ENCODE measurements at regions not wholly inside any gene's neighbourhood (a gene's known extent, or its start where the extent isn't known, plus 50 kb on each side); places are given as distances from the start of the nearest gene placed in this dataset.

- DNase-seq (ENCODE audit: low read depth, low spot score), result no peak
- in situ Hi-C loops (cut with HindIII; ENCODE audit: low pct_unique_long_range_greater_than_20kb, low sequenced_read_pairs), result no loop called here
Observed at GRCh38 chr13:83327091-83327490, 555.2 kb downstream of the SLITRK1 start.

DNA sequence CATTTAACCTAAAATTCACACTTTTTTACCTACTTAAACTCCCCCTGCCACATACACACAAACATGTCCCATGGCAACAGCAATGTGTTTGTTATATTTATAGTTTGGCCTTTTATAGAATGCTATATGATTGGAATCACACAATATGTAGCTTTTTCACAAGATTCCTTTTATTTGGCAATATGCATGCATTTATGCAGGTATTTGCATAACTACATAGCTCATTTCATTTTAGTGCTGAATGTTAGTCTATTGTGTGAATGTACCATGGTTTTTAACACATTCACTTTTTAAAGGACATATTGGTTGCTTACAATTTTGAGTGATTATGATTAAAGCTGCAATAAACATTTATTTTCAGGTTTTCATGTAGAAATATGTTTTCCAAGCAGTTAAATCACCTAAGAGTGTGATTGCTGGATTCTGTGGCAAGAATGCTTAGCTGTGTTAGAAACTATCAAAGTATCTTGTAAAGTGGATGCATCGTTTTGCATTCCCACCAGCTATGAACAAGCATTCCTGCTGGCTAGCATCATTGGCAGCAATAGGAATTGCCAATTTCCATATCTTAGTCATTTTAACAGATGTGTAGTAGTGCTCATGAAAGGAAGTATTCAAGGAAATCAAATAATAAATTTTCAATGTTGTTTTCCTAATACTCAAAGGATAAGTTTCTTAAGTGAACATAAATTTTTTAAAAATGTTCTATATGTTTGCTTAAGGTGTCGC, 557.0 kb downstream of the SLITRK1 start:
- no peak for DNase-seq (ENCODE audit: low read depth, low spot score)
- in situ Hi-C loops (cut with HindIII; ENCODE audit: low pct_unique_long_range_greater_than_20kb, low sequenced_read_pairs), result no loop called here

DNA sequence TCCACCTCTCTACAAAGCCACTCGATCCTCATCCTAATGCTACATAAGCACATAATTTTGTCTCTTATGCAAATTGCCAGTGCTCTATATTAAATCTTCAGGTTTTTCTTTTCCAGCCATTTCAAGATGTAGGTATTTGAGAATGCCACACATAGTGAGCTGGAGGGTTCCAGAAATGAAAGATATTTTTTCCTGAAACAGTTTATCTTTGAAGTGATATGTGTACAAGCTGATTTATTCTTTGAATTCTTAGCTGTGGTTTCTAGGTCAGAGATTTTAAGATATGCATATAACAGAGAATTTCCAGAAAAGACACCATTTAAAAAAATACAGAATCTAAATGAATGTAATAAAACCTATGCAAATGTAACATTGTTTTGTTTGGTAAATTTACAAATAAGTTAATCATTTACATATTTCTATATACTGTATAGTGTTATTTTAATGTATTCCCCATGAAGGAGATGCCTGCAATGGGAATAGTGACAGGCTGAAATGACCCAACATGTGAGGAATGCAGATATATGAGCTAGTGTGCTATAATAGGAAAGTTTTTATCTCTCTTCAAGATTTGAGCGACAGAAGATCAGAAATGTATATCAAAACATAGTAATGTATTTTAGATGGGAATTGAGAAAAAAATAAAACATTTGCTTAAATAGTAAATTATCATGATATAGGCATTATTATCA, 570.2 kb downstream of the SLITRK1 start:
- DNase-seq (ENCODE audit: low read depth, low spot score), result no peak
- in situ Hi-C loops (cut with HindIII; ENCODE audit: low pct_unique_long_range_greater_than_20kb, low sequenced_read_pairs), result no loop called here

DNA sequence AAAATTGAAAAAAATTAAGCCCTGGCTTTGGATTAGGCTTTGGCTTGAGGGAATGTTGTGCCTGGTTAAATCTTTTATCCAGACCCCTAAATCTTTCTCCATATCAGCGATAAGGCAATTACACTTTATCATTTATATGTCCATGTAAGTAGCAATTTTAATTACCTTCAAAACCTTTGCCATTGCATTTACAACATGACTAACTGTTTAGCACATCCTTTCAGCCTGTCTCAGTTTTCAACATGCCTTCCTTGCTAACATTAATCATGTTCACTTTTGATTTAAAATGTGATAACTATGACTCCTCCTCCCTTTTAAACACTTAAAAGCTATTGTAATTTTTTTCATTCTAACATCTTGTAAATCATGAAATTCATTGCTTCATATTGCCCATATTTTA, 583.7 kb downstream of the SLITRK1 start:
- no peak for DNase-seq (ENCODE audit: low read depth, low spot score)
- in situ Hi-C loops (cut with HindIII; ENCODE audit: low pct_unique_long_range_greater_than_20kb, low sequenced_read_pairs), result no loop called here

DNA sequence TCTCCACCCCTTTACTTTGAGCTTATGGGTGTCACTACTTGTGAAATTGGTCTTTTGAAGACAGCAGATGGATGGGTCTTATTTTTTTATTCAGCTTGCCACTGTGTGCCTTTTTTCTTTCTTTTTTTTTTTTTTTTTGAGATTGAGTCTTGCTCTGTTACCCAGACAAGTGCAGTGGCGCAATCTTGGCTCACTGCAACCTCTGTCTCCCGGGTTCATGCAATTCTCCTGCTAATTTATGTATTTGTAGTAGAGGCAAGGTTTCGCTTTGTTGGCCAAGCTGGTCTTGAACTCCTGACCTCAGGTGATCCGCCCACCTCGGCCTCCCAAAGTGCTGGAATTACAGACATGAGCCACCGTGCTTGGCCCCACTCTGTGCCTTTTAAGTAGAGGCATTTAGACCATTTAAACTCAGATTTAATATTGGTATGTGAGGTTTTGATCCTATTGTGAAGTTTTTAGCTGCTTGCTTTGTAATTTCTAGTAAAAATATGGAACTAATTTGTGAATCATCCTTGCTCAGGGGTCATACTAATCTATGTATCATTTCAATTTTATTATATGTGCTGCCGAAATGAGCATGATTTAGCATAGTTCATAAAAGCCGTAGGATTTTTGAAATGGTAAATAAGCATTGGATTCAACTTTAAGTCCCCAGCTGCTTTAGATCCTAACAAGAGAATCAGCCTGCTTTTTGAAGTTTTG, 584.5 kb downstream of the SLITRK1 start:
- in situ Hi-C loops (cut with HindIII; ENCODE audit: low pct_unique_long_range_greater_than_20kb, low sequenced_read_pairs), result no loop called here
- DNase-seq (ENCODE audit: low read depth, low spot score), result no peak

GRCh38 chr13:83295686-83296085, 586.6 kb downstream of the SLITRK1 start:
- DNase-seq (ENCODE audit: low read depth, low spot score), result no peak
- in situ Hi-C loops (cut with HindIII; ENCODE audit: low pct_unique_long_range_greater_than_20kb, low sequenced_read_pairs), result no loop called here

- in situ Hi-C loops (cut with HindIII; ENCODE audit: low pct_unique_long_range_greater_than_20kb, low sequenced_read_pairs), result no loop called here
- no peak for DNase-seq (ENCODE audit: low read depth, low spot score)
Observed at GRCh38 chr13:83286737-83287136, 595.5 kb downstream of the SLITRK1 start.

DNA sequence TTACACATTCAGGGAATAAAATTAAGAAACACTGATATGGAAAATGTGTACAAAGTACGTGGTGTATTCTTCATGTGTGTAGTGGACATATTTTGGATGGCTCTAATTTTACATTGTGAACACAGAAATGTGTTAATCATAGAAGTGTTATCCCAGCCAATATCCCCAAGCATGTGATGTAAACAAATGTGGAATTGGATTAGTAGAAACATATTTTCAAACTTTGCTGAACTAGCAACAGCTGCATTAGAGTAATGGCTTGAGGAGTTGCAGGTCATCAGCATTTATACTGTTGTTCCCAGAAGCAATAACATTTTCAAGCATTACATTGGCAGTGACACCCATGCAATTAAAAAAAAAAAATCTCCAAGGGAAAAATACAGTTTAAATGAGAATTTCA, 600.6 kb downstream of the SLITRK1 start:
- DNase-seq (ENCODE audit: low read depth, low spot score), result no peak
- in situ Hi-C loops (cut with HindIII; ENCODE audit: low pct_unique_long_range_greater_than_20kb, low sequenced_read_pairs), result no loop called here

DNA sequence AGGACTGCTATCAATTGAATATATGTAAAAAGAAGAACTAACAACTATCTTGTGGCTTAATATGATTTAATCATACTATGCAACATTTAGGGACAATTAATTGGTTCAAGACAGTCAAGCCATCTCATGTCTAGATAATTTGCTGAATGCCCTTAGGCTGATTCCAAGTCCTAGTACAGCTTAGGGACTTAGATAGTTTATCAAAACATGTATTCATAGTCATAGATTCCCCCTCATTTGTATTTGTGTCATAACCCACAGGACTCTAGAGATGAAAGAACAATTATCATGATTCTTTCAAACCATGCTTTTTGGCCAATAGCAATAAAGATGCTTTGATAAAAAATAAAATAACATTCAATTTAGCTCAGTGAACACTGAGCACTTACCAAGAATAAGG, 607.6 kb downstream of the SLITRK1 start:
- DNase-seq (ENCODE audit: low read depth, low spot score), result peak; percentile 85
- in situ Hi-C loops (cut with HindIII; ENCODE audit: low pct_unique_long_range_greater_than_20kb, low sequenced_read_pairs), result no loop called here

- DNase-seq (ENCODE audit: low read depth, low spot score), result no peak
- in situ Hi-C loops (cut with HindIII; ENCODE audit: low pct_unique_long_range_greater_than_20kb, low sequenced_read_pairs), result no loop called here
Observed at GRCh38 chr13:83272652-83273240, 609.5 kb downstream of the SLITRK1 start.

- in situ Hi-C loops (cut with HindIII; ENCODE audit: low pct_unique_long_range_greater_than_20kb, low sequenced_read_pairs), result no loop called here
- peak; percentile 53 for DNase-seq (ENCODE audit: low read depth, low spot score)
Observed at GRCh38 chr13:83272076-83272475, 610.2 kb downstream of the SLITRK1 start.

DNA sequence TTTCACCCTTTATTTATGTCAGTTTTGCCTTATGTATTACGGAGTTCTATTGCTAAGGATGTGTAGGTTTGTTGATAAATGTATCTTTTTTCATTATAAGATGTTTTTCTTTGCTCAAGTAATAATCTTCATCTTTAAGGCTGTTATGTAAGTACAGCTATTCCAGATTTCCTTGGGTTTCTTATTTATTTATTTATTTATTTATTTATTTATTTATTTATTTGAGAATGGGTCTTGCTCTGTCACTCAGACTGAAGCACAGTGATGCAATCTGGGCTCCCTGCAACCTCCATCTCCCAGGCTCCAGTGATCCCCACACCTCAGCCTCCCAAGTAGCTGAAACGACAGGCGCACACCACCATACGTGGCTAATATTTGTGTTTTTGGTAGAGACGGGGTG, 617.0 kb downstream of the SLITRK1 start:
- DNase-seq (ENCODE audit: low read depth, low spot score), result no peak
- in situ Hi-C loops (cut with HindIII; ENCODE audit: low pct_unique_long_range_greater_than_20kb, low sequenced_read_pairs), result no loop called here

DNA sequence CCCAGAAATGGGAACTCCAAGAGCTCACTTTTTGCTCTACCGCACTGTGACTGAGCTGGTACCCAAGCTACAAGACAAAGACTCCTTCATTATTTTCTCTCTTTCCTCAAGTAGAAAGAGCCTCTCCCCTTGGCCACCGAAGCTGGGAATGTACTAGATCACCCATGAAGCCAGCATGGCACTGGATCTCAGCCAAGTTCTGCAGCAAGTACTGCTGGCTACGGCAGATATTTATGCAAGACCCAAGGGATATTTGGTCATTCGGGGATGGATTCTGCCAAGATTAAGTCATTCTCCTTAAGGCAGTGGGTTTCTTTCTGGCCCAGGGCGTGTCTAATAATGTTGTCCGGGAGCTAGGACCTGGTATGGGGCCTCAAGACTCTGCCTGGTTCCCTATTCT, 633.5 kb downstream of the SLITRK1 start:
- DNase-seq (ENCODE audit: low read depth, low spot score), result no peak
- in situ Hi-C loops (cut with HindIII; ENCODE audit: low pct_unique_long_range_greater_than_20kb, low sequenced_read_pairs), result no loop called here

DNA sequence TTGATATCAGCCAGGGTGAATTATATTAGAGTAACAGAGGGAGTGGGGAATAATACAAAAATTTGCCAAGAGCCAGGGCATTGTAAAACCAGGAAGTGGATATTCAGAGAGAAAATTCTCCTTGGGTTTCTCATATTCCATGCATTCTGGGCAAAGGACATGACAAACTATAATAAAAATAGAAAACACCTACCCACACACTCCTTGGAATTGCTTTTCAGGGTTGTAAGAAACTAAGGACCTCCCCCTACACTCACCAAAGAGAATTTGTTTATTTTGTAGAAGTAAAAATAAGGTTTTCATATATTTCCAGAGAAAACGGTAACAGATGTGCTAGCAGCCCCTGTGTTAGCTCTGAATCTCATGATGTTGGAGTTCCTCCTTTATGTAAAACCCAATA, 649.6 kb downstream of the SLITRK1 start:
- no peak for DNase-seq (ENCODE audit: low read depth, low spot score)
- in situ Hi-C loops (cut with HindIII; ENCODE audit: low pct_unique_long_range_greater_than_20kb, low sequenced_read_pairs), result no loop called here

GRCh38 chr13:83229574-83230305, 652.5 kb downstream of the SLITRK1 start:
- in situ Hi-C loops (cut with HindIII; ENCODE audit: low pct_unique_long_range_greater_than_20kb, low sequenced_read_pairs), result no loop called here
- no peak for DNase-seq (ENCODE audit: low read depth, low spot score)

DNA sequence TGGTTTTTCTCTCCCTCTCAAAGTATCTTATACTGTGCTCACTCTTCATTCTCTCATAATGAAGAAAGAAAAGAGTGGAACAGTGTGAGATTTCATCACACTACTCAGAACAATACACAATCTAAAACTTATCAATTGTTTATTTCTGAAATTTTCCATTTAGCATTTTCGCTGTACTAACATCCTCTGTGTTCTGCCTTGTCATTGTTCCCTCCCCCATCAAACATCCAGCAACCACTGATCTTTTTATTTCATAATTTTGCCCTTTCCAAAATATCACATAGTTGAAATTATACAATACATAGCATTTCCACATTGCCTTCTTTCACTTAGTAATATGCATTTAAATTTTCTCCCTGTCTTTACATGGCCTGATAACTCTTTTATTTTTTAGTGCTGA, 658.7 kb downstream of the SLITRK1 start:
- DNase-seq (ENCODE audit: low read depth, low spot score), result no peak
- in situ Hi-C loops (cut with HindIII; ENCODE audit: low pct_unique_long_range_greater_than_20kb, low sequenced_read_pairs), result no loop called here

- DNase-seq (ENCODE audit: low read depth, low spot score), result no peak
- in situ Hi-C loops (cut with HindIII; ENCODE audit: low pct_unique_long_range_greater_than_20kb, low sequenced_read_pairs), result no loop called here
Observed at GRCh38 chr13:83221813-83222241, 660.4 kb downstream of the SLITRK1 start.

GRCh38 chr13:83221256-83221655, 661.0 kb downstream of the SLITRK1 start:
- DNase-seq (ENCODE audit: low read depth, low spot score), result peak; percentile 14
- in situ Hi-C loops (cut with HindIII; ENCODE audit: low pct_unique_long_range_greater_than_20kb, low sequenced_read_pairs), result no loop called here
